ENCODE measurements at regions not wholly inside any gene's neighbourhood (a gene's known extent, or its start where the extent isn't known, plus 50 kb on each side); places are given as distances from the start of the nearest gene placed in this dataset.
"Not testable (repeated sequence)": the region's sequence is repeated elsewhere in the genome, so short reads cannot be mapped to it uniquely, and the experiment has no call there.

GRCh38 chr5:148880197-148880596 lies 53.8 kb downstream of the ADRB2 start:
- DNase-seq, result no peak

GRCh38 chr5:148880696-148881095 lies 54.3 kb downstream of the ADRB2 start:
- no peak for DNase-seq

- DNase-seq, result no peak
Observed at GRCh38 chr5:148882332-148882731, 55.9 kb downstream of the ADRB2 start.

GRCh38 chr5:148884339-148885020 lies 58.1 kb downstream of the ADRB2 start:
- no peak for DNase-seq

- DNase-seq, result no peak
Observed at GRCh38 chr5:148887123-148887881, 60.9 kb downstream of the ADRB2 start.

GRCh38 chr5:148889936-148890335 lies 63.5 kb downstream of the ADRB2 start:
- DNase-seq, result not testable (repeated sequence)

- DNase-seq, result not testable (repeated sequence)
Observed at GRCh38 chr5:148895441-148895840, 69.0 kb downstream of the ADRB2 start.

GRCh38 chr5:148897842-148898241 lies 71.4 kb downstream of the ADRB2 start:
- no peak for DNase-seq

GRCh38 chr5:148898413-148899075 lies 72.1 kb downstream of the ADRB2 start:
- DNase-seq, result no peak

GRCh38 chr5:148899993-148900392 lies 73.6 kb downstream of the ADRB2 start:
- DNase-seq, result no peak

GRCh38 chr5:148902478-148902877 lies 76.1 kb downstream of the ADRB2 start:
- DNase-seq, result no peak

- no peak for DNase-seq
Observed at GRCh38 chr5:148903587-148903986, 77.2 kb downstream of the ADRB2 start.

GRCh38 chr5:148904440-148904839 lies 78.0 kb downstream of the ADRB2 start:
- DNase-seq, result no peak

- DNase-seq, result no peak
Observed at GRCh38 chr5:148905541-148905940, 79.1 kb downstream of the ADRB2 start.

GRCh38 chr5:148906968-148907367 lies 80.6 kb downstream of the ADRB2 start:
- no peak for DNase-seq

GRCh38 chr5:148909040-148909439 lies 82.6 kb downstream of the ADRB2 start:
- DNase-seq, result no peak

GRCh38 chr5:148909766-148910165 lies 83.4 kb downstream of the ADRB2 start:
- DNase-seq, result no peak

- no peak for DNase-seq
Observed at GRCh38 chr5:148910216-148910615, 83.8 kb downstream of the ADRB2 start.

GRCh38 chr5:148910686-148911361 lies 84.4 kb downstream of the ADRB2 start:
- DNase-seq, result no peak

- DNase-seq, result no peak
Observed at GRCh38 chr5:148911386-148911785, 85.0 kb downstream of the ADRB2 start.

GRCh38 chr5:148912146-148912545 lies 85.7 kb downstream of the ADRB2 start:
- no peak for DNase-seq

- no peak for DNase-seq
Observed at GRCh38 chr5:148912714-148913398, 86.4 kb downstream of the ADRB2 start.
